Small intestine (tissue), 7 donors: ENCODE measurements at regions not wholly inside any gene's neighbourhood (a gene's known extent, or its start where the extent isn't known, plus 50 kb on each side); places are given as distances from the start of the nearest gene placed in this dataset.

Source experiments
- DNase-seq, 2 donors: peaks; one replicate each; pipeline versions ENCODE4 v3.0.0 to v3.0.0-alpha.2; 2013
- FAIRE-seq: peaks from 2 replicates; lab custom pipeline; 2012; peaks lifted over from hg19 to GRCh38; lab: Jason Lieb, UNC
- H3K27ac ChIP-seq, 3 donors: one replicate each; pipeline ENCODE4 v1.5.1; 2013; ENCODE audit warnings: low read length in 2 of 3, mild to moderate bottlenecking in 2 of 3, control low read depth in 1 of 3, inconsistent platforms in 1 of 3, low read depth in 1 of 3, moderate library complexity in 1 of 3
- H3K27me3 ChIP-seq, 3 donors: one replicate each; pipeline ENCODE4 v1.6.1; 2013; ENCODE audit warnings: low read length in 3 of 3, inconsistent platforms in 1 of 3; ENCODE audit not compliant: control insufficient read depth in 3 of 3, insufficient read depth in 3 of 3
- H3K36me3 ChIP-seq, 3 donors: one replicate each; pipeline ENCODE4 v1.6.1; 2013; ENCODE audit warnings: low read length in 3 of 3, inconsistent platforms in 1 of 3, low read depth in 1 of 3, mild to moderate bottlenecking in 1 of 3, moderate library complexity in 1 of 3; ENCODE audit not compliant: control insufficient read depth in 3 of 3, insufficient read depth in 2 of 3
- H3K4me1 ChIP-seq, 3 donors: one replicate each; pipeline ENCODE4 v1.6.1; 2013; ENCODE audit warnings: low read length in 2 of 3, inconsistent platforms in 1 of 3, low read depth in 1 of 3, mild to moderate bottlenecking in 1 of 3, moderate library complexity in 1 of 3; ENCODE audit not compliant: control insufficient read depth in 3 of 3, insufficient read depth in 2 of 3
- H3K4me3 ChIP-seq, 3 donors: one replicate each; pipeline ENCODE4 v1.5.1; 2013; ENCODE audit warnings: low read length in 3 of 3, control low read depth in 1 of 3, inconsistent platforms in 1 of 3, low read depth in 1 of 3, mild to moderate bottlenecking in 1 of 3, moderate library complexity in 1 of 3
- H3K9me3 ChIP-seq, 2 donors: one replicate each; pipeline ENCODE4 v1.6.1; 2013; ENCODE audit warnings: low read depth in 1 of 2, low read length in 1 of 2; ENCODE audit not compliant: control insufficient read depth in 2 of 2, insufficient read depth in 1 of 2
- WGBS, 3 donors: extraction: QIAGEN DNeasy Blood & Tissue Kit; methylation state at CpG; one replicate each; pipeline ENCODE4 v1.1.7; 2013; 5-methylcytosine and 5-hydroxymethylcytosine counted together
- donor health status: healthy with polysubstance abuse.
- donor health status: control.
- donor health status: control.
- donor health status: Bipolar disorder and iron deficiency.
- donor health status: healthy.

GRCh38 chr7:21160401-21160800 lies 267.5 kb upstream of the SP4 start:
- Histone ChIP-seq H3K4me1 (no peaks in the 10 kb centered on the region), H3K27me3 (no peaks in the 10 kb centered on the region), H3K27ac (no peak overlapping the region), H3K36me3 (no peaks in the 10 kb centered on the region), H3K9me3 (no peaks in the 10 kb centered on the region), H3K4me3 (no peak overlapping the region)
- FAIRE-seq = no peak
- DNase-seq = no peak
- WGBS, 3 donors = 74 to 87% (median 79%) methylated on average over 5 of the region's 5 CpGs

- no peaks in the 10 kb centered on the region for H3K4me1 ChIP-seq
- H3K36me3 ChIP-seq = no peaks in the 10 kb centered on the region
- 85 to 91% (median 89%) methylated on average over 2 of the region's 2 CpGs for WGBS, 3 donors
- no peaks in the 10 kb centered on the region for H3K9me3 ChIP-seq
- peaks cover 0 to 32% (median 5%) of the 10 kb centered on the region in 3 donors for H3K27me3 ChIP-seq
- FAIRE-seq (no peak), DNase-seq (no peak)
- H3K27ac ChIP-seq = no peak overlapping the region
- H3K4me3 ChIP-seq = no peak overlapping the region
Measured at GRCh38 chr7:21167942-21168341, 259.9 kb upstream of the SP4 start.

- FAIRE-seq = no peak
- whole genome bisulfite sequencing, 3 donors = 30 to 55% (median 52%) methylated on average over 30 of the region's 30 CpGs
- Histone ChIP-seq H3K36me3 (no peaks in the 10 kb centered on the region), H3K4me3 (no peak overlapping the region), H3K27me3 (peaks cover 0 to 34% (median 5%) of the 10 kb centered on the region in 3 donors), H3K27ac (no peak overlapping the region), H3K4me1 (no peaks in the 10 kb centered on the region), H3K9me3 (no peaks in the 10 kb centered on the region)
- DNase-seq = no peak
Measured at GRCh38 chr7:21169667-21170580, 258.0 kb upstream of the SP4 start.

GRCh38 chr7:21172800-21173199 lies 255.1 kb upstream of the SP4 start:
- DNase-seq (no peak), FAIRE-seq (no peak)
- Histone ChIP-seq H3K9me3 (no peaks in the 10 kb centered on the region), H3K36me3 (no peaks in the 10 kb centered on the region), H3K27me3 (peaks cover 0 to 28% (median 5%) of the 10 kb centered on the region in 3 donors), H3K27ac (no peak overlapping the region), H3K4me3 (no peak overlapping the region), H3K4me1 (no peaks in the 10 kb centered on the region)
- WGBS, 3 donors = 57 to 76% (median 60%) methylated on average over 6 of the region's 6 CpGs

- Histone ChIP-seq H3K27ac (no peak overlapping the region), H3K36me3 (no peaks in the 10 kb centered on the region), H3K4me3 (no peak overlapping the region), H3K4me1 (no peaks in the 10 kb centered on the region), H3K9me3 (no peaks in the 10 kb centered on the region), H3K27me3 (peaks cover 0 to 22% (median 5%) of the 10 kb centered on the region in 3 donors)
- FAIRE-seq = no peak
- DNase-seq = no peak
- WGBS, 3 donors = 52 to 69% (median 55%) methylated on average over 1 of the region's 1 CpG
Measured at GRCh38 chr7:21173436-21173835, 254.4 kb upstream of the SP4 start.

GRCh38 chr7:21175714-21176113 lies 252.2 kb upstream of the SP4 start:
- FAIRE-seq = no peak
- H3K4me1 ChIP-seq = no peaks in the 10 kb centered on the region
- 48 to 77% (median 63%) methylated on average over 1 of the region's 1 CpG for WGBS, 3 donors

GRCh38 chr7:21184942-21185652 lies 242.8 kb upstream of the SP4 start:
- FAIRE-seq = no peak
- 52 to 63% (median 53%) methylated on average over 6 of the region's 6 CpGs for WGBS, 3 donors
- no peaks in the 10 kb centered on the region for H3K27me3 ChIP-seq

More at GRCh38 chr7:21175714-21176113, 252.2 kb upstream of the SP4 start:
- Histone ChIP-seq H3K4me3 (no peak overlapping the region), H3K27me3 (peaks cover 0 to 5% (median 0%) of the 10 kb centered on the region in 3 donors), H3K9me3 (no peaks in the 10 kb centered on the region), H3K36me3 (no peaks in the 10 kb centered on the region), H3K27ac (no peak overlapping the region)
- DNase-seq = no peak

GRCh38 chr7:21185653-21186265 lies 242.1 kb upstream of the SP4 start:
- Histone ChIP-seq H3K4me1 (no peaks in the 10 kb centered on the region), H3K27ac (no peak overlapping the region), H3K27me3 (no peaks in the 10 kb centered on the region), H3K9me3 (no peaks in the 10 kb centered on the region), H3K36me3 (no peaks in the 10 kb centered on the region), H3K4me3 (no peak overlapping the region)
- DNase-seq = no peak
- no peak for FAIRE-seq
- WGBS, 3 donors = 75 to 78% (median 77%) methylated on average over 6 of the region's 6 CpGs

More at GRCh38 chr7:21184942-21185652, 242.8 kb upstream of the SP4 start:
- Histone ChIP-seq H3K9me3 (no peaks in the 10 kb centered on the region), H3K27ac (no peak overlapping the region), H3K4me3 (no peak overlapping the region), H3K4me1 (no peaks in the 10 kb centered on the region), H3K36me3 (no peaks in the 10 kb centered on the region)
- no peak for DNase-seq
